GM18951 (cell line): ENCODE measurements at regions not wholly inside any gene's neighbourhood (a gene's known extent, or its start where the extent isn't known, plus 50 kb on each side); places are given as distances from the start of the nearest gene placed in this dataset.
"Not testable (repeated sequence)": the region's sequence is repeated elsewhere in the genome, so short reads cannot be mapped to it uniquely, and the experiment has no call there.

Source experiments
- POLR2A ChIP-seq: IDR thresholded peaks from 4 replicates; pipeline ENCODE4 v1.6.1; 2011; ENCODE audit warnings: mild to moderate bottlenecking; ENCODE audit not compliant: insufficient read length, insufficient read depth; ENCODE audit errors: extremely low read depth
- in situ Hi-C: fragments of 300-500 bp; cut with MboI; formaldehyde crosslinking; loops from one replicate; pipeline ENCODE4 v1.12.0; 2022; ENCODE audit warnings: low sequenced_read_pairs, mixed read lengths, inconsistent platforms; ENCODE audit not compliant: unreplicated experiment

- no peak for TF ChIP-seq POLR2A
- in situ Hi-C loops = no loop called here
These were observed 444.7 kb upstream of the NFIA start for GRCh38 chr1:60637651-60638050.

GRCh38 chr1:60636946-60637345 is 445.4 kb upstream of the NFIA start:
- no peak for TF ChIP-seq POLR2A
- in situ Hi-C loops = no loop called here

GRCh38 chr1:60634106-60634505 is 448.3 kb upstream of the NFIA start:
- TF ChIP-seq POLR2A = no peak
- in situ Hi-C loops = no loop called here

GRCh38 chr1:60622486-60622885 is 459.9 kb upstream of the NFIA start:
- in situ Hi-C loops = no loop called here

GRCh38 chr1:60621368-60621851 is 461.0 kb upstream of the NFIA start:
- in situ Hi-C loops = no loop called here
- no peak for TF ChIP-seq POLR2A

More at GRCh38 chr1:60622486-60622885, 459.9 kb upstream of the NFIA start:
- TF ChIP-seq POLR2A = no peak

- in situ Hi-C loops = no loop called here
- TF ChIP-seq POLR2A = no peak
These were observed 462.3 kb upstream of the NFIA start for GRCh38 chr1:60620087-60620486.

- in situ Hi-C loops = no loop called here
- no peak for TF ChIP-seq POLR2A
These were observed 462.8 kb upstream of the NFIA start for GRCh38 chr1:60619581-60619980.

- in situ Hi-C loops = no loop called here
- no peak for TF ChIP-seq POLR2A
These were observed 466.7 kb upstream of the NFIA start for GRCh38 chr1:60615666-60616065.

- TF ChIP-seq POLR2A = no peak
- in situ Hi-C loops = no loop called here
These were observed 469.6 kb upstream of the NFIA start for GRCh38 chr1:60612790-60613189.

- in situ Hi-C loops = not testable (repeated sequence)
These were observed 475.4 kb upstream of the NFIA start for GRCh38 chr1:60606921-60607320.

- TF ChIP-seq POLR2A = no peak
- in situ Hi-C loops = no loop called here
These were observed 481.8 kb upstream of the NFIA start for GRCh38 chr1:60600532-60600931.

GRCh38 chr1:60599574-60599973 is 482.8 kb upstream of the NFIA start:
- in situ Hi-C loops = no loop called here
- TF ChIP-seq POLR2A = no peak

- no peak for TF ChIP-seq POLR2A
- in situ Hi-C loops = no loop called here
These were observed 484.1 kb upstream of the NFIA start for GRCh38 chr1:60598041-60598910.
